ENCODE measurements at regions not wholly inside any gene's neighbourhood (a gene's known extent, or its start where the extent isn't known, plus 50 kb on each side); places are given as distances from the start of the nearest gene placed in this dataset.

DNA sequence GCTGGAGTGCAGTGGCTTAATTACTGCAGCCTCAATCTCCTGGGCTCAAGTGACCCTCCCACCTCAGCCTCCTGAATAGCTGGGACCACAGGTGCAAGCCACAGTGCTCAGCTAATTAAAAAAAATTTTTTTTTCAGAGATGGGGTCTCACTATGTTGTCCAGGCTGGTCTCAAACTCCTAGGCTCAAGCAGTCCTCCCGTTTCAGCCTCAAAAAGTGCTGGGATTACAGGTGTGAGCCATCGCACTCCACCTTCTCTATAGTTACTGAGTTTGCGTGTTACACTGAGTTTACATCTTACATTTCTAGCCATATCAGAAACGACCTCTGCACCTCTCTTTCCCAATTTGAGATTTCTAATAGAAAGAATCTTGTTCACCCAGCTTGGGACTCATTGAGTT is 53.6 kb upstream of the EML4 start:
- no TSS peak for BruUV-seq (replicated peaks)
- no peak for TF ChIP-seq EZH2 (IDR thresholded peaks at IDR 0.05; ENCODE audit: borderline replicate concordance, low read depth, low read length, poor library complexity, severe bottlenecking)
- TF ChIP-seq, protein P1, sequence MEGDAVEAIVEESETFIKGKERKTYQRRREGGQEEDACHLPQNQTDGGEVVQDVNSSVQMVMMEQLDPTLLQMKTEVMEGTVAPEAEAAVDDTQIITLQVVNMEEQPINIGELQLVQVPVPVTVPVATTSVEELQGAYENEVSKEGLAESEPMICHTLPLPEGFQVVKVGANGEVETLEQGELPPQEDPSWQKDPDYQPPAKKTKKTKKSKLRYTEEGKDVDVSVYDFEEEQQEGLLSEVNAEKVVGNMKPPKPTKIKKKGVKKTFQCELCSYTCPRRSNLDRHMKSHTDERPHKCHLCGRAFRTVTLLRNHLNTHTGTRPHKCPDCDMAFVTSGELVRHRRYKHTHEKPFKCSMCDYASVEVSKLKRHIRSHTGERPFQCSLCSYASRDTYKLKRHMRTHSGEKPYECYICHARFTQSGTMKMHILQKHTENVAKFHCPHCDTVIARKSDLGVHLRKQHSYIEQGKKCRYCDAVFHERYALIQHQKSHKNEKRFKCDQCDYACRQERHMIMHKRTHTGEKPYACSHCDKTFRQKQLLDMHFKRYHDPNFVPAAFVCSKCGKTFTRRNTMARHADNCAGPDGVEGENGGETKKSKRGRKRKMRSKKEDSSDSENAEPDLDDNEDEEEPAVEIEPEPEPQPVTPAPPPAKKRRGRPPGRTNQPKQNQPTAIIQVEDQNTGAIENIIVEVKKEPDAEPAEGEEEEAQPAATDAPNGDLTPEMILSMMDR (conservative IDR thresholded peaks at IDR 0.05; ENCODE audit: low read depth, low read length) = no peak
- no peak overlapping the region for H3K27ac ChIP-seq (ENCODE audit: low read depth, low read length, poor library complexity, severe bottlenecking)
- POLR2A ChIA-PET (ENCODE audit: low non-redundant PET) = no interaction called here
- no peaks in the 10 kb centered on the region for H3K27me3 ChIP-seq (replicated peaks; ENCODE audit: insufficient read depth, low read depth, low read length, poor library complexity)
- peaks cover 3% of the 10 kb centered on the region for H3K9me3 ChIP-seq (ENCODE audit: low read depth, low read length, poor library complexity, severe bottlenecking)
- intact Hi-C loops (cut with micrococcal nuclease; ENCODE audit: unreplicated experiment) = no loop called here
- H3K36me3 ChIP-seq (ENCODE audit: insufficient read depth, low read length, poor library complexity, severe bottlenecking) = no peaks in the 10 kb centered on the region
- peaks cover 34% of the 10 kb centered on the region for H3K4me1 ChIP-seq (ENCODE audit: insufficient read depth, low read length, poor library complexity, severe bottlenecking)
- no peak overlapping the region for H3K4me3 ChIP-seq (ENCODE audit: low read depth, low read length, poor library complexity, severe bottlenecking)
- DNase-seq (ENCODE audit: low spot score) = no peak
- CTCF ChIA-PET = no interaction called here

DNA sequence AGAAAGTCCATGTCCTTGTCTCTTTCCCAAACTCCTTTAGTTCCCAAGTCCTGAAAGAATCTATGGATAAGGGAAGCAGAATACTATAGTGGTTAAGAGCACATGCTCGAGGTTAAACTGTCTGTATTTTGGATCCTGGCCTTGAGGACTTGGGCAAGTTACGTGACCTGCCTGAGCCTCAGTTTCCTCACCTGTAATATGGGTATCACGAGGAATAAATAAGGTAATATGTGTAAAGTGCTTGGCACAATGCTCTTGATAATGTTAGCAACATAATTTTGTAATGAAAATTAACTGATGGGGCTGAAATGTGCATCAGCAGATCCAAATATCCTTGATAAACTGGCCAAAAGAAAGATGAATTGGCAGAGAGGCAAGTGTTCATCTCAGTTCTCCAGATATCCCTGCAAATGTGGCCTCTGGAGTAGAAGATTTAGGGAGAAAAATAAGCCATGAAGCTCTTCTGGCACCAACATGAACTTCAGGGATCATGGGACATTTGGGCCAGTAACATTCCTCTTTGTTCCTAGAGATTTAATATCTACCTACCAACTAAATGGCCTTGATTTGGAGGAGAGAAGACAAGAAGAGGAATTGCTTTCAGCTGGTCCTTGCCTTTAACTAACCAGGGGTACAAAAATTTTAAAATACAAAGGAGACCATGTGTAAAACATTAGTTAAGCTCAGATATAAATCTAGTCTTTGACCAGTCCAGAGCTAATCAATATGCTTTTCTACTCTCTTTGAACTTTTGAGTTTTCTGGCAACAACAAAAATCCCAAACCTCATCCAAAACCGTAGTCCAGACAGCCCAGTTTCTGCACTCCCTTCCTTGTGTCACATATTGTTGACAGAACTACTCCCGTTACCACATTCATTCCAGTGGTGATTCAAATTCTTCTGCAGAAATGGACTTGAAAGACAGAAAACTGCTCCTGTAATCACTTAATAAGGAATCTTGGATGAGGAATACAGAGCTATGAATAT is 52.7 kb upstream of the EML4 start:
- CTCF ChIA-PET = interaction anchor here (0.8 kb wide), 1 partner anchor 127 kb away, joined by 3 read pairs; no protein-coding TSS in a partner anchor
- Histone ChIP-seq H3K27ac (ENCODE audit: low read depth, low read length, poor library complexity, severe bottlenecking) (no peak overlapping the region), H3K36me3 (ENCODE audit: insufficient read depth, low read length, poor library complexity, severe bottlenecking) (no peaks in the 10 kb centered on the region), H3K9me3 (ENCODE audit: low read depth, low read length, poor library complexity, severe bottlenecking) (peaks cover 5% of the 10 kb centered on the region), H3K4me1 (ENCODE audit: insufficient read depth, low read length, poor library complexity, severe bottlenecking) (peaks cover 28% of the 10 kb centered on the region), H3K27me3 (replicated peaks; ENCODE audit: insufficient read depth, low read depth, low read length, poor library complexity) (no peaks in the 10 kb centered on the region), H3K4me3 (ENCODE audit: low read depth, low read length, poor library complexity, severe bottlenecking) (no peak overlapping the region)
- no peak for DNase-seq (ENCODE audit: low spot score)
- POLR2A ChIA-PET (ENCODE audit: low non-redundant PET) = no interaction called here
- intact Hi-C loops (cut with micrococcal nuclease; ENCODE audit: unreplicated experiment) = no loop called here
- no TSS peak for BruUV-seq (replicated peaks)
- no peak for TF ChIP-seq EZH2 (IDR thresholded peaks at IDR 0.05; ENCODE audit: borderline replicate concordance, low read depth, low read length, poor library complexity, severe bottlenecking)
- TF ChIP-seq, protein P1 (conservative IDR thresholded peaks at IDR 0.05; ENCODE audit: low read depth, low read length) = no peak

DNA sequence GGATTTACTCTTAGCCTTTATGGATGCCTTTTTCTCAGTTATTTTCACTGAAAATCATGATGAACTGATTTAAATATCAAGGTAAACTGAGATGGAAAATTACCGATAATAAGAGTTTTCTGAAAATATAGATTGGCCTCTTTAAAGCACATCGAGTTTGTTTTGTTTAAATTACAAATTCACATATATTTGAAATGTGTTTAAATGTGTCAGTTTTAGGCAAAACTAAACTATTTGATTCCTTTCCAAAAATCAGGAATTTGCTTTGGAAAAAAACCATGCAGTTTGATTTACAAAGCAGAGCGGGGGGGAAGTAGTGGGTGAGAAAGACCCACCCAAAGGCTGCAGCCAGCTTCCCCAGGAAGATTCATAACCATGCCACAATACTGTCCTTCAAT is 52.0 kb upstream of the EML4 start:
- TF ChIP-seq EZH2 (IDR thresholded peaks at IDR 0.05; ENCODE audit: borderline replicate concordance, low read depth, low read length, poor library complexity, severe bottlenecking) = no peak
- TF ChIP-seq, protein P1 (conservative IDR thresholded peaks at IDR 0.05; ENCODE audit: low read depth, low read length) = no peak
- ChIA-PET CTCF (interaction anchor here (0.8 kb wide), 1 partner anchor 126 kb away, joined by 3 read pairs; no protein-coding TSS in a partner anchor), POLR2A (ENCODE audit: low non-redundant PET) (no interaction called here)
- no peak overlapping the region for H3K27ac ChIP-seq (ENCODE audit: low read depth, low read length, poor library complexity, severe bottlenecking)
- H3K36me3 ChIP-seq (ENCODE audit: insufficient read depth, low read length, poor library complexity, severe bottlenecking) = no peaks in the 10 kb centered on the region
- no peaks in the 10 kb centered on the region for H3K27me3 ChIP-seq (replicated peaks; ENCODE audit: insufficient read depth, low read depth, low read length, poor library complexity)
- no TSS peak for BruUV-seq (replicated peaks)
- no peak overlapping the region for H3K4me3 ChIP-seq (ENCODE audit: low read depth, low read length, poor library complexity, severe bottlenecking)
- H3K9me3 ChIP-seq (ENCODE audit: low read depth, low read length, poor library complexity, severe bottlenecking) = peaks cover 5% of the 10 kb centered on the region
- intact Hi-C loops (cut with micrococcal nuclease; ENCODE audit: unreplicated experiment) = no loop called here
- no peak for DNase-seq (ENCODE audit: low spot score)
- peaks cover 28% of the 10 kb centered on the region for H3K4me1 ChIP-seq (ENCODE audit: insufficient read depth, low read length, poor library complexity, severe bottlenecking)

Data from A673 (cell line).